ENCODE measurements at regions not wholly inside any gene's neighbourhood (a gene's known extent, or its start where the extent isn't known, plus 50 kb on each side); places are given as distances from the start of the nearest gene placed in this dataset.

- no peak for DNase-seq (ENCODE audit: low spot score)
- in situ Hi-C loops (cut with MboI; ENCODE audit: low sequenced_read_pairs, unreplicated experiment): no loop called here
- no peak for TF ChIP-seq CTCF (IDR thresholded peaks at IDR 0.05; ENCODE audit: borderline replicate concordance, control extremely low read depth, extremely low read depth, insufficient read depth, missing control alignments)
Observed at GRCh38 chr6:106035655-106036054, 50.5 kb upstream of the PRDM1 start.

GRCh38 chr6:106033806-106034205 is 52.3 kb upstream of the PRDM1 start:
- in situ Hi-C loops (cut with MboI; ENCODE audit: low sequenced_read_pairs, unreplicated experiment): no loop called here
- DNase-seq (ENCODE audit: low spot score): no peak
- TF ChIP-seq CTCF (IDR thresholded peaks at IDR 0.05; ENCODE audit: borderline replicate concordance, control extremely low read depth, extremely low read depth, insufficient read depth, missing control alignments): no peak

- in situ Hi-C loops (cut with MboI; ENCODE audit: low sequenced_read_pairs, unreplicated experiment): no loop called here
- no peak for DNase-seq (ENCODE audit: low spot score)
- TF ChIP-seq CTCF (IDR thresholded peaks at IDR 0.05; ENCODE audit: borderline replicate concordance, control extremely low read depth, extremely low read depth, insufficient read depth, missing control alignments): no peak
Observed at GRCh38 chr6:106027758-106028157, 58.4 kb upstream of the PRDM1 start.

GRCh38 chr6:106026748-106027715 is 59.1 kb upstream of the PRDM1 start:
- in situ Hi-C loops (cut with MboI; ENCODE audit: low sequenced_read_pairs, unreplicated experiment): no loop called here
- no peak for TF ChIP-seq CTCF (IDR thresholded peaks at IDR 0.05; ENCODE audit: borderline replicate concordance, control extremely low read depth, extremely low read depth, insufficient read depth, missing control alignments)
- no peak for DNase-seq (ENCODE audit: low spot score)

- no peak for TF ChIP-seq CTCF (IDR thresholded peaks at IDR 0.05; ENCODE audit: borderline replicate concordance, control extremely low read depth, extremely low read depth, insufficient read depth, missing control alignments)
- in situ Hi-C loops (cut with MboI; ENCODE audit: low sequenced_read_pairs, unreplicated experiment): no loop called here
- no peak for DNase-seq (ENCODE audit: low spot score)
Observed at GRCh38 chr6:106025655-106026054, 60.5 kb upstream of the PRDM1 start.

GRCh38 chr6:106022801-106023200 is 63.3 kb upstream of the PRDM1 start:
- no peak for DNase-seq (ENCODE audit: low spot score)
- TF ChIP-seq CTCF (IDR thresholded peaks at IDR 0.05; ENCODE audit: borderline replicate concordance, control extremely low read depth, extremely low read depth, insufficient read depth, missing control alignments): no peak
- in situ Hi-C loops (cut with MboI; ENCODE audit: low sequenced_read_pairs, unreplicated experiment): no loop called here
